Osteoblast (primary cell): ENCODE measurements at regions not wholly inside any gene's neighbourhood (a gene's known extent, or its start where the extent isn't known, plus 50 kb on each side); places are given as distances from the start of the nearest gene placed in this dataset.
"Not testable (repeated sequence)": the region's sequence is repeated elsewhere in the genome, so short reads cannot be mapped to it uniquely, and the experiment has no call there.

Experiments
- DNase-seq: peaks from one replicate; pipeline ENCODE4 v3.0.0; 2011; ENCODE audit warnings: low spot score, mixed read lengths; ENCODE audit not compliant: insufficient read length; ENCODE audit errors: missing footprints
- H2AFZ ChIP-seq: 2 replicates; pipeline ENCODE4 v1.6.0; 2011; ENCODE audit warnings: mild to moderate bottlenecking, low read length
- H3K27ac ChIP-seq: 2 replicates; pipeline ENCODE4 v1.5.1; 2011; ENCODE audit warnings: mild to moderate bottlenecking, low read depth, low read length, moderate library complexity
- H3K27me3 ChIP-seq: 2 replicates; pipeline ENCODE4 v1.6.0; 2012; ENCODE audit warnings: mild to moderate bottlenecking, control low read depth, inconsistent platforms, low read length, moderate library complexity; ENCODE audit not compliant: insufficient read depth
- H3K36me3 ChIP-seq: 2 replicates; pipeline ENCODE4 v1.5.1; 2011; ENCODE audit warnings: mild to moderate bottlenecking, low read length, control low read depth, moderate library complexity; ENCODE audit not compliant: insufficient read depth
- H3K4me1 ChIP-seq: 2 replicates; pipeline ENCODE4 v1.5.1; 2011; ENCODE audit warnings: mild to moderate bottlenecking, low read length, control low read depth, moderate library complexity; ENCODE audit not compliant: insufficient read depth
- H3K4me2 ChIP-seq: 2 replicates; pipeline ENCODE4 v1.6.0; 2011; ENCODE audit warnings: mild to moderate bottlenecking, low read length; ENCODE audit not compliant: insufficient read depth
- H3K4me3 ChIP-seq: fragments of 200-600 bp; sonication (generic); 3 replicates; pipeline ENCODE4 v1.5.1; 2012; ENCODE audit warnings: mild to moderate bottlenecking, low read length, inconsistent platforms; ENCODE audit not compliant: insufficient read depth
- H3K79me2 ChIP-seq: 2 replicates; pipeline ENCODE4 v1.6.0; 2012; ENCODE audit warnings: mild to moderate bottlenecking, low read length, control low read depth, inconsistent platforms; ENCODE audit not compliant: insufficient read depth
- H3K9me3 ChIP-seq: 2 replicates; pipeline ENCODE4 v1.5.1; 2011; ENCODE audit warnings: low read depth, low read length, control low read depth
- H4K20me1 ChIP-seq: 2 replicates; pipeline ENCODE4 v1.6.0; 2012; ENCODE audit warnings: mild to moderate bottlenecking, low read length, control low read depth; ENCODE audit not compliant: insufficient read depth
- TF ChIP-seq, protein P1 (sequence below): IDR thresholded peaks from 2 replicates; pipeline ENCODE4 v1.5.1; 2011; ENCODE audit warnings: mild to moderate bottlenecking, low read depth, low read length, moderate library complexity; ENCODE audit errors: extremely low read depth

DNA sequence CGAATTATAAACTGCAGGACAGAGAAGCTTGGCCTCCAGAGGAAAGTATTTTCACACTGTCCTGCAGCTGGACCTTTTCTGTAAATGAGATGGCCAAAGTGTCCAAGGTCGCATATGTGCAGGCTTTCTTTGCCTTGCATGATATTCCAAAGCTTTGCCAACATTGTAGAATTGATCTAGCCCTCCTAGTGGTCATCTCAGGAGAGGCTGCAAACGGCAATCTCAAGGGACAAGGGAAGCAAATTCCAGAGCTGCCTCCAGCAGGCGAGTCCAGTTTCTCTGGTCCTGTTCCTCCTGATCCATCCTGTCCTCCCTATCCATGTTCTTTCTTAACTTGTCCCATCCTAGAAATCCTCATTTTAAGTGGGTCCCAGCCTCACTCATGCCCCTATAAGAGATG, 373.4 kb upstream of the PCDH15 start:
- H3K27me3 ChIP-seq = no peaks in the 10 kb centered on the region
- no peaks in the 10 kb centered on the region for H3K9me3 ChIP-seq
- no peak overlapping the region for H2AFZ ChIP-seq
- no peaks in the 10 kb centered on the region for H3K79me2 ChIP-seq
- H3K4me2 ChIP-seq = no peak overlapping the region
- H3K27ac ChIP-seq = no peak overlapping the region
- no peak overlapping the region for H3K4me3 ChIP-seq
- no peaks in the 10 kb centered on the region for H4K20me1 ChIP-seq
- H3K4me1 ChIP-seq = no peaks in the 10 kb centered on the region
- TF ChIP-seq, protein P1, sequence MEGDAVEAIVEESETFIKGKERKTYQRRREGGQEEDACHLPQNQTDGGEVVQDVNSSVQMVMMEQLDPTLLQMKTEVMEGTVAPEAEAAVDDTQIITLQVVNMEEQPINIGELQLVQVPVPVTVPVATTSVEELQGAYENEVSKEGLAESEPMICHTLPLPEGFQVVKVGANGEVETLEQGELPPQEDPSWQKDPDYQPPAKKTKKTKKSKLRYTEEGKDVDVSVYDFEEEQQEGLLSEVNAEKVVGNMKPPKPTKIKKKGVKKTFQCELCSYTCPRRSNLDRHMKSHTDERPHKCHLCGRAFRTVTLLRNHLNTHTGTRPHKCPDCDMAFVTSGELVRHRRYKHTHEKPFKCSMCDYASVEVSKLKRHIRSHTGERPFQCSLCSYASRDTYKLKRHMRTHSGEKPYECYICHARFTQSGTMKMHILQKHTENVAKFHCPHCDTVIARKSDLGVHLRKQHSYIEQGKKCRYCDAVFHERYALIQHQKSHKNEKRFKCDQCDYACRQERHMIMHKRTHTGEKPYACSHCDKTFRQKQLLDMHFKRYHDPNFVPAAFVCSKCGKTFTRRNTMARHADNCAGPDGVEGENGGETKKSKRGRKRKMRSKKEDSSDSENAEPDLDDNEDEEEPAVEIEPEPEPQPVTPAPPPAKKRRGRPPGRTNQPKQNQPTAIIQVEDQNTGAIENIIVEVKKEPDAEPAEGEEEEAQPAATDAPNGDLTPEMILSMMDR = no peak
- no peak for DNase-seq
- H3K36me3 ChIP-seq = no peaks in the 10 kb centered on the region

DNA sequence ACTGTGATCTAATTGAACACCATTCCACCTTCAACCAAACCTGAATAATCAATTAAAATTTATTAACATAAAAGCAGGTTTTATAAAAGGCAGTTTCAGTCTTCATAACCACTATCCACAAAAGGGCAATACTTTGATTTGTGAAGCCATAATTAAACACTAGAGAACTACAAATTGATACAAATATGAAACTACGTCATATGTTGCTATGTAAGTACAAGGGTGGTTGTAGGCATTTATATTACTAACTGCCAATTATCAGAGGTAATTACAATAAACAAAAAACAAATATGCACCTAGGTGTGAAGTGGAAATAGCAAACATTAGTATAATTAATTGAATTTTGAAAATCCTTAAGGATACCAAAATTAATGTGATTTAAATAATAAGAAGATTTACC, 368.5 kb upstream of the PCDH15 start:
- DNase-seq = no peak
- H3K4me1 ChIP-seq = no peaks in the 10 kb centered on the region

DNA sequence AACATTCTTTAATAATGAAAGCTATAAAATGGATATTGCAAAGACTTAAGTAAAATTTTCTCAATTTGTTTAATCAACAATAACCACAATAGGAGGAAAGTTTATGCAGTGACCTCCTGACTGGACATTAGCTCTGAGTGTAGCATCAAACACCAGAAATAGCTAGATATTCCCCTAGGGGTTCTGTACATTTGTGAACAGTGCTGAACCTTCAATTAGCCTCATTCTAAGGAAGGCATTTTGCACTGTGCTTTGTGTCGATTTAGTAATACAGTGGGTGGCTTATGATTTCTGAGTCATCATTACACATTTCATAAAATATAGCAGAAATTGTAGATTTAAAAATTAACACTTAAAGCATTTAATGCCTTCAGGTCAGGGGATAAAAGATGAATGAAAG, 367.3 kb upstream of the PCDH15 start:
- Histone ChIP-seq H2AFZ (no peak overlapping the region), H3K4me1 (no peaks in the 10 kb centered on the region), H3K36me3 (no peaks in the 10 kb centered on the region), H3K4me2 (no peak overlapping the region), H3K79me2 (no peaks in the 10 kb centered on the region), H4K20me1 (no peaks in the 10 kb centered on the region), H3K9me3 (no peaks in the 10 kb centered on the region), H3K27me3 (no peaks in the 10 kb centered on the region), H3K27ac (no peak overlapping the region), H3K4me3 (no peak overlapping the region)
- TF ChIP-seq, protein P1 = no peak
- no peak for DNase-seq

More for the DNA sequence above, 368.5 kb upstream of the PCDH15 start:
- Histone ChIP-seq H3K27me3 (no peaks in the 10 kb centered on the region), H3K27ac (no peak overlapping the region), H3K36me3 (no peaks in the 10 kb centered on the region), H4K20me1 (no peaks in the 10 kb centered on the region), H2AFZ (no peak overlapping the region), H3K79me2 (no peaks in the 10 kb centered on the region), H3K4me3 (no peak overlapping the region), H3K9me3 (no peaks in the 10 kb centered on the region), H3K4me2 (no peak overlapping the region)
- TF ChIP-seq, protein P1 = no peak

DNA sequence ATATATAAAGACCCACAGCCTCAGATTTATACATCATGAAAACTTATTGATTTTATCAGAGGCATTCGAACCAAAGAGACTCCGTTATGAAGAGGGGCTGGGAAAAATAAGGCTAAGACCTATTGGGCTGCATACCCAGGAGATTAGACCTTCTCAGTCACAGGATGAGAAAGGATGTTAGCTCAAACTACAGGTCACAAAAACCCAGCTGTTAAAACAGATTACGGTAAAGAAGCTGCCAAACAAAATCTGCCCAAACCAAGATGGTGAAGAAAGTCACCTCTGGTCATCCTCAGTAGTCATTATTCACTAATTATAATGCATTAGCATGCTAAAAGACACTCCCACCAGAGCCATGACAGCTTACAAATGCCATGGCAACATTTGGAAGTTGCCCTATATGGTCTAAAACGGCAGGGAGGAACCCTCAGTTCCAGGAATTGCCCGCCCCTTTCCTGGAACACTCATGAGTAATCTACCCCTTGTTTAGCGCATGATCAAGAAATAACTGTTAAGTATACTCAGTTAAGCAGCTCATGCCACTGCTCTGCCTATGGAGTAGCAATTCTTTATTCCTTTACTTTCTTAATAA, 362.5 kb upstream of the PCDH15 start:
- Histone ChIP-seq H3K4me3 (no peak overlapping the region), H3K79me2 (no peaks in the 10 kb centered on the region), H3K27me3 (no peaks in the 10 kb centered on the region), H3K36me3 (no peaks in the 10 kb centered on the region), H3K4me2 (no peak overlapping the region), H2AFZ (no peak overlapping the region), H3K27ac (no peak overlapping the region), H3K4me1 (no peaks in the 10 kb centered on the region), H4K20me1 (no peaks in the 10 kb centered on the region), H3K9me3 (no peaks in the 10 kb centered on the region)
- TF ChIP-seq, protein P1 = no peak
- no peak for DNase-seq

DNA sequence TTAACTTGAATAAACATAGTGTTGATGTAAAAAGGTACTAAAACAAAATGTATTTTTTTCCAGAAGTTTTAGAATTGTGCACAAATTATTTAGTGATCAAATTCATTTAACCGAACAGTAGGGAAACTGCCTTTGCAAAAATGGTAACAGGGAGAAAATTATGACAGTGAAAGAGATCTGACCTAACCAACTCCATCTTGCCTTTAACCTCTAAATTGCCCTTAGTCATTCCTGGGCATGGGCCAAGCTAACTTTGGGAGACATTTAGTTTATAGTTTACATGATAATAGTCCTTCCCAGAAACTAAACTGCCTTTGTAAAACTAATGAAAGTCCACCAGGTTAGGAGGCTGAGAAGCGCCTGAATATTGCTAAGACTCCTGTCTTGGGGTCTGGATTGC, 361.3 kb upstream of the PCDH15 start:
- not testable (repeated sequence) for H3K79me2 ChIP-seq, H3K4me2 ChIP-seq, DNase-seq, H3K36me3 ChIP-seq, H3K27me3 ChIP-seq, H3K4me1 ChIP-seq, H3K9me3 ChIP-seq, H3K27ac ChIP-seq, H2AFZ ChIP-seq, H4K20me1 ChIP-seq, H3K4me3 ChIP-seq
